ENCODE measurements at regions not wholly inside any gene's neighbourhood (a gene's known extent, or its start where the extent isn't known, plus 50 kb on each side); places are given as distances from the start of the nearest gene placed in this dataset.

- DNase-seq (ENCODE audit: low read depth) = no peak
These were observed 108.7 kb upstream of the TTC29 start for GRCh38 chr4:147054228-147054872.

DNA sequence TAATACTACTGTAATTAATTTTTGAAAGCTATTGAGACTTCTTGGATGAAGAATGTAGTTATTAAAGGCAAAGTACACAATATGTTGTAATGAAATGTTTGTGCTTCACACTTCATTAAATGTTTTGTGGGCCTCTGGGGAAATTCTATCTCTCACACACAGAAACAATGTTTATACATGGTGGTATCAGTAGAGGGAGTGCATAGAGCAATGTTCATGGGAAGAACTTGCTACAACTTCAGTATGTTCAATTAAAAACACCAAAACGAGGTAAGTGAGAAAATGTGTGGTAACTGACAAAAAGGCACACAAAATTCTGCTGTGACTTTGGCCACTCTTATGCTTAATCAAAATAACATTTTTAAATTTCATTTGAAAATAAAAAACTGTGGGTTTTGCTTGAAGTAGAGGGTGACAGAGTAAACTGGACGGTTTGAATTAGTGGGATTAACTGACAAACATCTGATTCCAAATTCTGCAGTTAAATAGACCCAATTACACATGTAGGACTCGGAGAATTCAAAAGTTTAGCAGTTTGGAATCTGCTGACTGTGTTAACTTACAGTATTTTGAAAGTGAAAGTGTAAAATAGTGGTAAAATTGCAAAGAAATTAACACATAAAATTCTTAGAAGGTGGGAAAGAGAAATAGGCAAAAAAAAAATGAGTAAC is 111.4 kb upstream of the TTC29 start:
- DNase-seq (ENCODE audit: low read depth) = no peak

DNA sequence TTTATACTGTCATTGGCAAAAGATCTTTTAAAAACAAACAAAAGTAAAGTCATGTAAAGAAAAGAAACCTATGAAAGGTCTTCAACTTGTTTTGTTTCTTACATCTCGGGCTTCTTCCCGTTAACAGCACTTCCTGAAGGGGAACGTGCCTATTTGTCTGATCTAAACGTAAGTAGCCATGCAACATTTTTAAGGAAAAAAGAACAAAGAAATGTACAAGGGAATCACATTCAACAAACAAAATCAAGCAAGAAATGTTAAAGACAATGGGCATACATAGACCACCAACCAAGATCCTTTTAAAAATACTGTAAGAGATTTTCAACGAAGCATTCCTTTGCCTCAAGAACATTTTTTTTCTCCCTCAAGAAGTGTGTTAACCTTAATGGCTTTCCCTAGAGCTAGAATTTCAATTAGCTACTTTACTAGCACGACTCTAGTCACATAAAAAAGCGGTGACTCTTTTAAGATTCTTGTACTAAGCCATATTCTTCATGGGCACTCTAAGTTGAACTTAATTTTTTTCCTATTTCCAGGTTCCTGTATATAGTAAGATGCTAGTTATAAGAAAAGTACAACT is 112.0 kb upstream of the TTC29 start:
- DNase-seq (ENCODE audit: low read depth) = no peak

- no peak for DNase-seq (ENCODE audit: low read depth)
These were observed 113.5 kb upstream of the TTC29 start for GRCh38 chr4:147059064-147059731.

DNA sequence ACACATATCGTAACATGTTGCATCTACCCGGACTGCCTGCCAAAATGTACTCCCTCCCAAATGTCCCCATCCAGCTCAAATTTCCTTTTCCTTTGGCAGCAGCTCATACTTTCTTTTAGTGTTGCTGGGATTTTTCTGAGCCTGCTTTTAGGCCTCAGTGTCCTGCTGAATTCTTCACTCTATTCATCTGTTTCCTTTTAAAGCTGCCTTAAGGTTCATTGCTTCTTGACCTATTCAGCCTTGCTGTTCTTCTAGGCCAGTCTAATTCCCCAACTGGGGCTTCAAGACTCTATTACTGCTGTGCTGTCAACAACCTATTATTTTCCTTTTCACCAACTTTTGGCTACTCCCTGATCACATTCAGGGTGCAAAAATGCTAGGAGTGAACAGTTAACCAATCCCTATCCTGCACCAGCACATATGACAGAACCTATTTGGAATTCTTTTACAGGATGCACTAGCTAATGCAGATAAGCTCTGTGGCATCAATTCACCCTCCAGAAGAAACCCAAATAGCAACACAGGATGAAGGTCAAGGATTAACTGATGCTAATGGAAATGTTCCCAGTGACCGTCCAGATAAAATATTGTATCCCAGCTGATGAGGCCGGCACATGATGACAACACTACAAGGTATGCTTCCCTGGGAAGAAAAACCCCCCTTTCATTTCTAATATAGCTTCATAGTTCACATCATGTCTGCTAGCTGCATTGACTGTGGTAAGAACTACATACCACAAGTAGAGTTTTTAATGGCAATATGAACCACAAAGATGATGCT is 114.7 kb upstream of the TTC29 start:
- DNase-seq (ENCODE audit: low read depth) = peak; percentile 77

DNA sequence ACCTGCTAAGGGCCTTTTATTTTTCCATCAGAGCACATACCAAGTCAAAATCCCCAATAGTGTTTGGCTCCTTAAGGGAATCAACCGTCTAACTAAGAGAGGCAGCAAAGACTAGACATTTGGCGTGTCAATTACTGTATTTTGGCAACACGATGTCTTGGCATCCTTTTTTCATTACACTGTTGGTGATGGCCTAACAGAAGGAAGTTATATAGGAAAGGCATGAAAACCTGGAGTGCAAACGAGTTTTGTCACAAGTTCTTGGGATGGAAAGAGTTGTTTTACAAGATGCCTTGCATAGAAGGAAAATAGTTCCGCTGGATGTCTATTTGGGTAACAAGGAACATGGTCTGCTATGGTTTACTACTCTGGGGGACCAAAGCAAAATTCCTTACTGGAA is 119.2 kb upstream of the TTC29 start:
- DNase-seq (ENCODE audit: low read depth) = no peak

DNA sequence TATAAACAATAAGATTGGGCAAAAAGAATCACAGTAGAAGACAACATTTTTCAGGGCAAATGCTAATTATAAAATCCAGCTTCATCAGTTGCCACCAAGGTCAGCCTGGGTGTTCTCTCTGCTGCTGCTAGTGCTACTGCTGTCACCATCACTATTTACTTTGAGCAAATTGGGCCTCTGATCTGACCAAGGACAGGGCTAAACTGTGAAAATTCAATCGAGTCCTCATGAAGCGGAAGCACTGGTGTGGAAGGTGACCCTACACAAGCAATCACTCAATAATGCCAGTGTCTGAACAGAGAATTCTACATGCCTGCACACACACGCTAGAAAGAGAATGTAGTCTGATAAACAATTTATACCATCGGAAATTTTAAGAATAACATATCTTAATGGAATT is 122.9 kb upstream of the TTC29 start:
- no peak for DNase-seq (ENCODE audit: low read depth)

GRCh38 chr4:147071209-147071740 is 125.6 kb upstream of the TTC29 start:
- no peak for DNase-seq (ENCODE audit: low read depth)

DNA sequence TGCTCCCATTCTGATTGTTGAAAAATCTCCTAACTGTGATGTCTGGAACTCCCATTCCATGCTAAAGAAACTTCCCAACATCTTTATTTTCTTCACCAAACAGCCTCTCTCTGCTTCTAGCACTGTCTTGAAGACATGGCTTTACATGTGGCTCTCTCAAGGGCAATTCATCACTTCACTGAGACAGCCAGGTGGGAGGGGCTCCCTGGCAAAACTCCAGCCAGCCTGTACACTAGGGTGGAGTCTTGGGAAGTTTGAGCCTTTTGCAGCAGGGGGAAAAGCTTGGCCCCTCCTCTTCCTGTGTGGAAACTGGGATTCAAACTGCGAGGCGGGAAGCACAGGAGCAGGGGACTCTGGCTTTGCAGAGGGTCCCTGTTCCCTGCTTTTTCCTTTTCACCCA is 130.5 kb upstream of the TTC29 start:
- DNase-seq (ENCODE audit: low read depth) = no peak

- DNase-seq (ENCODE audit: low read depth) = no peak
These were observed 131.1 kb upstream of the TTC29 start for GRCh38 chr4:147076728-147077127.

- no peak for DNase-seq (ENCODE audit: low read depth)
These were observed 132.7 kb upstream of the TTC29 start for GRCh38 chr4:147078362-147078761.

DNA sequence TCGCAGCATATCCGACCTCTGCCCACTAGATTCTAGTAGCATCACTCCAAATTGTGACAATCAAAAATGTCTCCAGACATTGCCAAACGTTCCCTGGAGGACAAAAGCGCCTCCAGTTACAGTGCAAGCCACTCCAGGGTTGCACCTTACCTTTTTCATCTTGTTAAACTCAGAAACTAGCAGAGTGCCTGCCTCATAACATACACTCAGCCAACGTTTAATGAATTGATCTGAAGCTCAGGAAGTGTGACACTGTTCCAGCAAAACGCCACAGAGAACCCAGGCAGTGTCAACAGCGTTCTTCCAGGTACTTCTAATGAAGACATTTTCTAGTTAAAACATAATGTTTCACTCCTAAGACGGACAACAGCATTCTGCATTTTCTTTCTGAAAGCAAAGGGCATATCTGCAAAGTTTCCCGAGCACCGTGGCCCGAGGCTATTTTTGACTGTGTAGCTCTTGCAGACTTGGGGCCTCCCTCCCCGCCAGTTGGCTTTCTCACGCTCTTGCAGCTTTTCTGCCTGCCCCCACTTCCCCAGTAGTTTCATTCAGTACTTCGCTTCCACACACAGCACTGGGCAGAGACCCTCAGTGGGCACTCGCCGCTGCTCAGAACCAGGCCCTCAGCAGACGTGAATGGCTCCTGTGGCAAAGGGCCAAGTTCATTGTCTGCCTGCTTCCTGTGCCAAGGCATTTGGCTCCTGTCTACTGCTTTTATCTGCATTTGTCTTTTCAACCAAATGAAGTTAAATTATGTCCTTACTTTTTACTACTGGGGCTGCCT is 133.4 kb upstream of the TTC29 start:
- DNase-seq (ENCODE audit: low read depth) = no peak

- DNase-seq (ENCODE audit: low read depth) = no peak
These were observed 139.2 kb upstream of the TTC29 start for GRCh38 chr4:147084861-147085260.

DNA sequence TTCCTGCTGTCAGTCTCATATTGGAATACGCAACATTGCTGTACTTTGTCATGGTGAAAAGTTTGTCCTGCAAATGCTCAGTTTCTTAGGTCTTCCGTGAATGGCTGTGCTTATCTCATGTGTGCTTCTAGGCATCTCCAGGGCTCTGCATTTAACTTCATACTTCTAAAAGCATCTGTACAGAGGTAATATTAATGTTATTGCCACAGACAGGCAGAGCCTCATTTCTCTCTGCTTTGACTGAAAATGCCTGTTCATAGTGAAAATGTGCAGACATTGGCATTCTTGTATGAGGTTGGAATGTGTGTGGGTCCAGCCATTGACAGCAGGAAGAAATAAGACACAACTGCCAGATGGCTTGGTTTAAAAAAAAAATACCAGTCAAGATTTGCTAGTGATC is 140.1 kb upstream of the TTC29 start:
- no peak for DNase-seq (ENCODE audit: low read depth)

- no peak for DNase-seq (ENCODE audit: low read depth)
These were observed 142.5 kb upstream of the TTC29 start for GRCh38 chr4:147088146-147088545.

DNA sequence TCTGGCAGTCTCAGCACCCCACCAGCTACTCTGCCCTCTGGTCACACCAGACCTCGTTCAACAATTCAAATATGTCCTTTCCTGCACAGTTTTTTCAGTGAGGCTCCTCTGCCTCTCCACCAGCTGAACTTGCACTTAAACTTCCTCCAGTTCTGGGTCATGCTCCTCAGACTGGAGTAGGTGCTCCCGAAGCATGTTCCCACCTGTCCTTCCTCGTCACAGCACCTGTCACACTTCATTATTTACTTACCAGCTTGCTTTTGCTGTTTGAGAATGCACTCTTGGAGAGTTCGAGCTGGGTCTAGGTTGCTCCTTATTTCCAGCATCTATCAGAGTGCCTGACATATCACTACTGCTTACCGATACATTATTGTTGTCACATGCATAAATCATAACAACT is 144.8 kb upstream of the TTC29 start:
- no peak for DNase-seq (ENCODE audit: low read depth)

GRCh38 chr4:147093206-147093605 is 147.5 kb upstream of the TTC29 start:
- no peak for DNase-seq (ENCODE audit: low read depth)

DNA sequence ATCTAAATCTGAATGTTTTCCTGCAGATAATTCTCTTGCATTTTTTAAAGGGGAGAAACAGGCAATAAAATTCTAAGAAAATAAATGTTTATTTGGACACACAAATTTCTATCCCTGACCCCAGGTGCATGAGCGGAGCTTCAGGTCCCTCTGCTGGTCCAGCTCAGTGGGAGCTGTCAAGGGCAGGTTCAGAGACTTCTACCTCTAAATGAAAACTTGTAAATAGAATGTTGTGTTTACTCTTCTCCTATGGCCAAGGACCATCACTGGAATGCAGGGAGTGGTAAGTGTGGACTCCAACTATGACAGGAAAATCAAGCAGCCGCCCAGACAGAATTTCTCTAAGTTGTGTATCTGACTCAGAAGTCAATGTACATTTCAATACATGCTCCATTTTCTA is 148.6 kb upstream of the TTC29 start:
- no peak for DNase-seq (ENCODE audit: low read depth)

- DNase-seq (ENCODE audit: low read depth) = no peak
These were observed 151.3 kb upstream of the TTC29 start for GRCh38 chr4:147096667-147097604.

GRCh38 chr4:147101678-147102077 is 156.0 kb upstream of the TTC29 start:
- no peak for DNase-seq (ENCODE audit: low read depth)
